GM18508 (cell line): ENCODE measurements at regions not wholly inside any gene's neighbourhood (a gene's known extent, or its start where the extent isn't known, plus 50 kb on each side); places are given as distances from the start of the nearest gene placed in this dataset.
"Not testable (repeated sequence)": the region's sequence is repeated elsewhere in the genome, so short reads cannot be mapped to it uniquely, and the experiment has no call there.

Experiments
- ATAC-seq: cut with Tn5 transposase; IDR thresholded peaks from one replicate; pipeline ENCODE4 v1.9.1; 2021; ENCODE audit warnings: moderate number of reproducible peaks; ENCODE audit not compliant: insufficient read depth, unreplicated experiment

- ATAC-seq: no peak
These were observed 1121.5 kb upstream of the TENM3 start for GRCh38 chr4:181121733-181122132.

GRCh38 chr4:181127171-181127570 is 1116.0 kb upstream of the TENM3 start:
- ATAC-seq: no peak

- not testable (repeated sequence) for ATAC-seq
These were observed 1112.9 kb upstream of the TENM3 start for GRCh38 chr4:181130317-181130716.

GRCh38 chr4:181137351-181137750 is 1105.9 kb upstream of the TENM3 start:
- ATAC-seq: no peak

GRCh38 chr4:181138116-181138515 is 1105.1 kb upstream of the TENM3 start:
- no peak for ATAC-seq

- ATAC-seq: no peak
These were observed 1103.1 kb upstream of the TENM3 start for GRCh38 chr4:181140037-181140603.

- peak; percentile 94 for ATAC-seq
These were observed 1099.8 kb upstream of the TENM3 start for GRCh38 chr4:181143250-181143854.

GRCh38 chr4:181146051-181146450 is 1097.2 kb upstream of the TENM3 start:
- no peak for ATAC-seq

- no peak for ATAC-seq
These were observed 1095.7 kb upstream of the TENM3 start for GRCh38 chr4:181147416-181147951.

GRCh38 chr4:181148470-181148869 is 1094.7 kb upstream of the TENM3 start:
- ATAC-seq: no peak

- no peak for ATAC-seq
These were observed 1093.0 kb upstream of the TENM3 start for GRCh38 chr4:181150191-181150590.

- no peak for ATAC-seq
These were observed 1091.3 kb upstream of the TENM3 start for GRCh38 chr4:181151856-181152255.

- no peak for ATAC-seq
These were observed 1085.6 kb upstream of the TENM3 start for GRCh38 chr4:181157647-181158046.

GRCh38 chr4:181158971-181159370 is 1084.2 kb upstream of the TENM3 start:
- no peak for ATAC-seq

- no peak for ATAC-seq
These were observed 1081.5 kb upstream of the TENM3 start for GRCh38 chr4:181161669-181162068.

GRCh38 chr4:181162266-181162665 is 1080.9 kb upstream of the TENM3 start:
- ATAC-seq: no peak

- no peak for ATAC-seq
These were observed 1080.5 kb upstream of the TENM3 start for GRCh38 chr4:181162676-181163075.

GRCh38 chr4:181166742-181167399 is 1076.3 kb upstream of the TENM3 start:
- no peak for ATAC-seq

- ATAC-seq: no peak
These were observed 1075.0 kb upstream of the TENM3 start for GRCh38 chr4:181168011-181168805.

- ATAC-seq: no peak
These were observed 1070.2 kb upstream of the TENM3 start for GRCh38 chr4:181173046-181173445.

GRCh38 chr4:181176306-181176705 is 1066.9 kb upstream of the TENM3 start:
- no peak for ATAC-seq
